Frontal cortex (tissue), 3 donors: ENCODE measurements at regions not wholly inside any gene's neighbourhood (a gene's known extent, or its start where the extent isn't known, plus 50 kb on each side); places are given as distances from the start of the nearest gene placed in this dataset.
"Not testable (repeated sequence)": the region's sequence is repeated elsewhere in the genome, so short reads cannot be mapped to it uniquely, and the experiment has no call there.

ENCODE experiments used
- DNase-seq, 2 donors: peaks; one replicate each; pipeline ENCODE4 v3.0.0; 2012; ENCODE audit warnings: low spot score in 2 of 2
- FAIRE-seq: peaks from 2 replicates; lab custom pipeline; 2012; peaks lifted over from hg19 to GRCh38; lab: Jason Lieb, UNC
- donor health status: control.
- donor health status: control.
- donor health status: control.

DNA sequence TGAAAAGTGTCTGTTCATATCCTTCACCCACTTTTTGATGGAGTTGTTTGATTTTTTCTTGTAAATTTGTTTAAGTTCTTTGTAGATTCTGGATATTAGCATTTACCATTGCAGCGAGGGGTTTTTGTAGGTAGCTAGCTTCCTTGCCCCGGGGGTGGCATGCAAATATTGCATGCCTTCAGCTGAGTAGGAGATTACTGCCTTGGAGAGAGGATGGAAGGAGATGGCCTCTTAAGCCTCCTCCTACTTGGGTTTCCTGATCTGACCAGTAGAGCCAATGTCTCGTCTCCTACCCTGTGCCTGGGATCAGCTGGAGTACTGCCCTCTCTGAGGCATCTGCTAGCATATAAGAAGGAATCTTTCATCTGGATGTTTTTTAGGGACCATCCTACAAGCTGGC, 134.4 kb upstream of the CCND2 start:
- FAIRE-seq, result no peak
- DNase-seq, result no peak

DNA sequence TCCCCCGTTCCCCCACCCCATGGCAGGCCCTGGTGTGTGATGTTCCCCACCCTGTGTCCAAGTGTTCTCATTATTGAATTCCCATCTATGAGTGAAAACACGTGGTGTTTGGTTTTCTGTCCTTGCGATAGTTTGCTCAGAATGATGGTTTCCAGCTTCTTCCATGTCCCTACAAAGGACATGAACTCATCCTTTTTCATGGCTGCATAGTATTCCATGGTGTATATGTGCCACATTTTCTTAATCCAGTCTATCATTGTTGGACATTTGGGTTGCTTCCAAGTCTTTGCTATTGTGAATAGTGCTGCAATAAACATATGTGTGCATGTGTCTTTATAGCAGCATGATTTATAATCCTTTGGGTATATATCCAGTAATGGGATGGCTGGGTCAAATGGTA, 135.0 kb upstream of the CCND2 start:
- DNase-seq, FAIRE-seq: not testable (repeated sequence)

DNA sequence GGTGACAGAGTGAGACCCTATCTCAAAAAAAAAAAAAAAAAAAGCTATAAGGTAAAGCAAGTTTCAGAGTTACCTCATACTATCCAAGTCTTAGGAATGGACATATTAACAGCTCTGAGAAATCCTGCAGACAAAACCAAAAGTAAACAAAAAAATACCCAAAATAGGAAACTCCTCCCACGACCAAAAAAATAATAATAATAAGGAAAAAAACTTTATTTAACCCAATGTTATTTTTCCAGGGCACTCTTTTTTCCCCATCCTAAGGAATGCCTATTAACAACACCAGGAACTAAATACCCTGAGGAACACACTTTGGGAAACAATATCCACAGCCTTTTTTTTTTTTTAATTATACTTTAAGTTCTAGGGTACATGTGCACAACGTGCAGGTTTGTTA, 135.5 kb upstream of the CCND2 start:
- FAIRE-seq (no peak), DNase-seq (no peak)

DNA sequence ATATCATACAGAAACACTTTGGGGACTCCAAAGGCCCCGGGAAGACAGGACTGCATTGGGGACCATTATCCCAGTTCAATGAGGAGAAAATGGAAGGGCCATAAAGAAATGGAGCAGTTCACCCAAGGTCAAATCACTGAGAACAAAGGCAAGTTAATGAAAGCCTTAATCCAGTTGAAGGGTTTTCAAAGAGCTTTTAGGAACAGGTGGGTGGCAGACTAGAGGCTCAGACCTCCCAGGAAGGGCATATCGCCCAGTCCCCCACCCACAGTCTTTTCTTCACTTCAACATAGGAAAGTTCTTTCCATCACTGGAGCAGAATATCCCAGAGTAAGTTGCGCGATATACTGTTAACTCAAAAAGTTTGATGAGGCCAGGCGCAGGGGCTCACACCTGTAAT, 136.1 kb upstream of the CCND2 start:
- FAIRE-seq (no peak), DNase-seq (no peak)

DNA sequence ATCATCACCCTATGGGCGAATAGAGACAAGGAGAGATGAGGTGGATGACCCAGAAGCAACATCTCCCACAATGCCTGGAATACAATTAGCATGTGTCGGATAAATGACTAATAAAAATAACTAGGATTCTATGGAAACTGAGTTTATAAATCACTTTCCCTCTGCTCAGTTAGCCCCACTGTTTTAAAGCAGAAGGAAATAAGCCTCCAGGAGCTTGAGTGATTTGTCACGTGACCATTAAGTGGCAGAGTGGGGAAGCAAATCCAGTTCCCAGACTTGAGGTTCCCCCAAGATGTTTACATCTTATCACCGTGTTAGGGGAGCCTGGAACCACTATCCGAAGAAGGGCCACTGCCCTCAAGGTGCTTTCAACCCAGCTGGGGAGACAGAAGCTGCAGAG, 136.5 kb upstream of the CCND2 start:
- DNase-seq (no peak), FAIRE-seq (no peak)

DNA sequence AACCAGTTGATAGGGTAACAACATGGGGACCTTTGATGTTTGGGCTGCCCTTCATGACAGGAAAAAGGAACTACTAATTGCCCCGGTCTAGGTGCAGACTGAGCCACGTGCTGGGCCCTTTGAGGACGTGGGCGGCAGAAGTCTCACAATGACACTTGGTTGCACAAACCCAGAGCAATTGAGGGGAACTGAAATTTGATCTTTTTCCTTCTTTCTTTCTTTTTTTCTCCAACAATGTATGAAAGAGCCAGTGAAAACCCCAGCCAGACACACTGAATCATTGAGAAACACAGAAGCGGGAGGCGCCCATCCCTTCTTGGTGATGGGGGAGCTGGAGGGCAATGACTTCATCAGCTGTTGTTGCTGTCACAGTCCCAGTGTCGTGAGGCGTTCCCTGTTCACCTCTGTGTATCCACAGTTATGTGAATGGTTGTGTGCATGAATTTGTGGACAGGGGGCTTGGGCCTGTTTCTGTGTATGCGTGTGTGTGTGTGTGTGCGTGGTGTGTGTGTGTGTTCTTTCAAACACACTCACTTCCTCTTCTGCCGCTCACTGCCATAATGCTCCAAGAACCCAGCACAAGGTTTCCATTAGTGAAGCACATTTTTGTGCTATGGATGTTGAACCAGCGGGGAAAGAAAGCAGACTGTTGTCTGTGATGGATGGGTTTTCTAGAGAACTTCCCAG, 137.5 kb upstream of the CCND2 start:
- DNase-seq (no peak), FAIRE-seq (no peak)

DNA sequence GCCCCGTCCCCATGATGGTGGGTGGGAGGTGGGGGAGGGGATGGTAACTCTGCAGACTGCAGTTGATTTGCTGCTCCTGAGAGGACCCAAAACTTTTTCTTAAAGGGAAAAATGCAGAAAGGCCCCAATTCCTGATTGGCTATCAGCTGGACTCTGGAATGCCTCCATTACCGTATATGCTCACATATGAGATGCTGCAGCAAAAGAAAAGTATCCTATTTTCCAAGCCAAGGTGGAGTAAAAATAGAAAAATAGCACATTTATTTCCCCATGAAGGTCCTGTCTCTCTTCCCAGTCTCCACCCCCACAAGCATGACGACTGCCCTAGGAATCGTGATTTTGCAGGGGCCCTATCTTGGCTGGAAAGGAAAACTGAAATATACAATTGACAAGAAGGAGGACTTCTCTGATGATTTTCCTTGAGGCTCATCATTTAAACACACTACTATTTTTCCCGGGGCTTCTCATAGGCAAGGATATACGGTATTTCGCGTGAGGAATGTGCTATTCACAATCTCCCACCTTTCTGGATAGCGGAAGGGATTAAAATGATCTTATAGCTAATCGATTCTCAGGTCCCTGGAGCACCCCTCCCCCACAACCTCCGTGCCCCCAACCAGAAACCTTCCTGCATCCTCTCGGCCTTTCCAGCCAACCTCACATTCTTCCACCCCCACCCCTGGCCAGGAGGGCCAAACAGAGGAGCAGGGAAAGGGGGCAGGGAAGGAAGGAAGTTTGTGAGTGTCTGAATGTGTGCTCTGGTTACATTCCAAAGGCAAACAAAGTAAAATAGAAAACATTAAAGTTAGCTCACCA, 138.9 kb upstream of the CCND2 start:
- no peak for DNase-seq
- no peak for FAIRE-seq

DNA sequence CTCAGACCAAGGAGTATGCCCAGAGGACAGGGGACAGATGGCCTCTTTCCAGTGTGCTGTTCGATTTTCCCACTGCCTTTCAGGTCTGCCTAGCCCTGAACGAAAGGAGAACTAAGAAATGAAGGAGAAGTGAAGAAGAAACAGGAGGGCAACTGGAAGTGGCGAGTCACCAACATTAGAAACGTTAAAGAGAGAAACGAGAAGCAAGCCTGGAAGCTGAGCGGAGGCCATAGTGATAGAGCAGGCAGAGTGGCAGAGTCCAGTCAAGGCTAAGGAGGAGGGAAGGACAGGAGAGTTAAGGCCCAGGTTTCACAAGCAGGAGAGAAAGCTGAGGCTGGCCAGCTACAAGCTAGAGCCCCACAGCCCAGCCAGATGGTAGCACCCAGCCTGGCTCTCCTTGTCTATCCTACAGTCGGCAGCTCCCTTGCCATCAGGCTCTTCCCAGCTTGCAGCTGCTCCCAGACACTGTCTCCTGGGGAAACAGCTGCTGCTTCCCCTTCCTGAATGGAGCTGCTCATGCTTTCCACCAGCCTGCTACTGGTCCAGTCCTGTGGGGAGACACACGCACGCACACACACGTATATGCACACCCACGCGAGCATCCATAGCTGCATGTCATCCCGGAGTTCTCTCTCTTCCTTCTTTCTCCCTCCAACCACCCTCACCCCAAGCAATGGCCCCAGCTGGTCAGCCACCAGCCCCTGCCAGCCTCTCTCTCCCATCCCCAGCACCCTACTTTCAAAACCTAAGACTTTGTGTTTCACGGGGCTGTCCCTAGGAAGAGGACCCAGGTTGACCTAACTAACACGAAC, 139.7 kb upstream of the CCND2 start:
- DNase-seq, result no peak
- no peak for FAIRE-seq

DNA sequence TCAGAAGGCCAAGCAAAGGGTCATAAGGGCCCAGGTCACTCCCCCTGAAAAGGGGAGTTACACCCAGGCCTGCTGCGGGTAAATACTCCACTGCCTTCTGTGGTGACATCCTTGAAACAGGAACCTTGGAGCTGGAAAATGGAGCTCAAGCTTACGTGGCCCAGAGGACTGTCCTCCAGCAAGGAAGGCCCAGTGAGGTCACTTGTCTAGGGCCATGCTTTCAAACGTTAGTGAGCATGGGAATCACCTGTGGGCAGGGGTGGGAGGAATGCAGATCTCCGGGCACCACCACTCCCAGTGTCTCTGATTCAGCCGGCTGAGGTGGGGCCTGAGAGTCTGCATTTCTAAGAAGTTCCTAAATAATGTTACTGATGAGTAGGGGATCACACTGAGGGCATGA, 140.5 kb upstream of the CCND2 start:
- DNase-seq (no peak), FAIRE-seq (no peak)

DNA sequence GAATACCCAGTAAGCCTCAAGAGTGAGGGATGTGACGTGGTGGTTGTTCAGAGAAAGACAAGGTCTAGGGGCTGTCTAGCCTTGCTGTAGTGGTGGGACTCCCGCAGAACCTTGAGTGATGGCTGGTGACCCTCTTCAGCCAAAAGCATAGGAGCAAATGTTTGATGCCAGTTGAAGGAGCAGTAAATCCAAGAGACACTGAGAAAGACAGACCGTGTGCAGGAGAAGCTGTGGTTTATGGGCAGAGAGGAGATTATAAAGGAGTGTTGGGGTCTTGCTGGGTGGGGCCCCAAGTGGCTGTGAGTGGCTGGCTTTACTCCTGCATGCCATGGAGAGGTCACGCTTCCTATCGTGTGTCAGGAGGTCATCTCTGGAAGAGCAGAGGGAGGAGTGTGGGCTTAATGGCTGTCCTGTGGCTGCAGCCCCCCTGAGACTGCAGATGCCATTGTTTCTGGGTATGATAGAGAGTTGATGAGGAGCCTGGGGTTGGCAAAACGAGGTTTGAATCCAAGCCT, 152.0 kb upstream of the CCND2 start:
- no peak for FAIRE-seq
- no peak for DNase-seq

DNA sequence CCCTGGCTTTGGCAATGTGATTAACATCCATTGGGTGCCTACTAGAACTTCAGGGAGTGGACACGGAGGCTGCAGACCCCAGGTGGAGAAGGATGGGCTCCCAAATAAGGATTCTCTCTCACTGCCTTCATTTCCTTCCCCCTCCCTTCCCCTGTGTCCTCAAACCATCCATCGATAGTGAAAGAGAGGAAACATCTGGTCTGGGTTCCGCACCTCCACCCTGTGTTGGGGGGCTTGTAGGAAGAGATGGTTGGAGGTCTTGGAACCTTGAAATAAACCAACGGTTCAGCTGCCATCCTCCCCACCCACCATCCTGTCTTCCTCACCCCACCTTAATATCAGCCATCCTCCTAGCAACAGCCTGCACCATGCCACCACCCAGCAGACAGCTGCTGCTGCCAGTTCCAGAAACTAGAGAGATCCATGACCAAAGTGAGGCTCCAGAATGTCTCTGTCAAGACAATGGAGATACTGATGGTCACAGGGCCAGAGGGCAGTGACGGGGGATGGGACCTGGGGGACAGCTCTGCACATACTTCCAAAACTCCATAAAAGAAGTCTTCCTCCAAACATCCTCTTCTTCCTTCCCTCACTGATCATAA, 153.1 kb upstream of the CCND2 start:
- no peak for DNase-seq
- no peak for FAIRE-seq

DNA sequence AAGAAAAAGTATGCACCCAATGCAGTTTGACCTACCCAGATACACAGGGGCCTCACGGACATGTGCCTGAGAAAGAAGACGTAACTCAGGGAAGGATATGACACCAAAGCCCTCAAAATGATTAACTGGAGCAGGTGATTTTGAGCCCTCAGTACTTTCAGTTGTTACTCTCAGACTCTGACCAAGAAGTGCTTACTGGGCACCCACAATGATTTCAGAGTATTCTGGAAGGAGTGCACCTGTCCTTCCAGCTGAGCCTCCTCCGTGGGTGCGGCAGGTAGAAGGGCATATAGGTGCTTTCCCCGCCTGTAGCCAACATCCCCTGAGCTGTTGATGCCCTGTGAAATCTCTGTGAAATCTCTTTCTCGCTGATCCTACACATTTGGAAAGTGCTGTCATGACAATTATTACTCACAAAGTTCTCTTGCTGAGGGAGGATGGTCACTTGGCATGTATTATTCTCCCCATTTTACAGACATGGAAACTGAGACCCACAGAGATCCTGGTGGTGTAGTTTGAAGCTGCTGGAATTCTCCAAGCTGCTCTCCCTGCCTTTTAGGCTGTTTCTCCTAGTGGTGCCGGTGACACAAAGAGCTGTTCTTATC, 154.3 kb upstream of the CCND2 start:
- FAIRE-seq, result no peak
- no peak for DNase-seq

DNA sequence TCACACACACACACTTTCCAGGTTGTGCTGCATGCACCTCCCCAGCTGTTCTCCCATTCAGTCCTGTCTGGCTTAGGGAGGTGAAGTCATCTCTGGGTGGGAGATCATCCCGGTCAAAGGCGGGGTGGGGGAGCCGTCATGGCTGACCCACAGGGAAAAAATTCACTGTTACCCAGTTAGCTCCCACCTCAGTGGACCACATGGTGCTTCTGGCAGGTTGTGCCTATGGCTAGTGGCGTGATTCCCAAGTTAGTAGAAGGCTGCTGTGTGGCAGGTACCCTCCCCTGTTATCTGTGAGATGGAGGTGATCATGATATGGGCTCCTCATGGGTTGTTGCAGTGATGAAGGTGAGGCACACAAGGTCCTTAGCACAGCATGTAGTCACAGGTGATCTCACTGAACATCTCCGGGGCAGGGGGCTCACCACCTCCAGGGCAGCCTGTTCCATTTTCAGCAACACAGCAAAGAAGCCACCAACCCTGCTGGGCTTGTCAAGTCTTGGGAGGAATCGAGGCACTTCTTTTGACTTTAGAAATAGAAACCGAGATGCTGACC, 154.9 kb upstream of the CCND2 start:
- DNase-seq, result no peak
- FAIRE-seq, result no peak

DNA sequence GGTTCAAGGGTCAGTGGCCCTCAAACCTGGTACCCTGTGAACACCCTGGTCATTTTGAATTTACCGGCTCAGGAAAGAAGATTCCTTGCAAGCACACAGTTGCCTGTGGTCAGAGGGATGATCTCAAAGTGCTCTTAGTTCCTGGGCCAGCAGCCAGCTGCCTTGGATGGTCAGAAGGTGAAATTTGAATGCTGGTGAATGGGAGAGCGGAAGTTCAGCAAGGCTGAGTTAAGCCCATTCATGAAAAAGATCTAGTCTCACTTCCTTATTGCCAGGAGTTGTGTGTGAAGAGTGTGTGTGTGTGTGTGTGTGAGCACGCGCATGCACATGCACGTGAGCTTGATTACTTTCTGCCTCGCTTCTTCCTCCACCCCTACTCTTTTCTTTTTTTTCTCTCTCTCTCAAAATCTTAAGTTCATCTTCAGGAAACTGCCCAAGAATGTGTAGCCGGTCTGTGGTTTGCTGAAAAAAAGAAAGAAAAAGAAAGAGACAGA, 155.5 kb upstream of the CCND2 start:
- no peak for DNase-seq

DNA sequence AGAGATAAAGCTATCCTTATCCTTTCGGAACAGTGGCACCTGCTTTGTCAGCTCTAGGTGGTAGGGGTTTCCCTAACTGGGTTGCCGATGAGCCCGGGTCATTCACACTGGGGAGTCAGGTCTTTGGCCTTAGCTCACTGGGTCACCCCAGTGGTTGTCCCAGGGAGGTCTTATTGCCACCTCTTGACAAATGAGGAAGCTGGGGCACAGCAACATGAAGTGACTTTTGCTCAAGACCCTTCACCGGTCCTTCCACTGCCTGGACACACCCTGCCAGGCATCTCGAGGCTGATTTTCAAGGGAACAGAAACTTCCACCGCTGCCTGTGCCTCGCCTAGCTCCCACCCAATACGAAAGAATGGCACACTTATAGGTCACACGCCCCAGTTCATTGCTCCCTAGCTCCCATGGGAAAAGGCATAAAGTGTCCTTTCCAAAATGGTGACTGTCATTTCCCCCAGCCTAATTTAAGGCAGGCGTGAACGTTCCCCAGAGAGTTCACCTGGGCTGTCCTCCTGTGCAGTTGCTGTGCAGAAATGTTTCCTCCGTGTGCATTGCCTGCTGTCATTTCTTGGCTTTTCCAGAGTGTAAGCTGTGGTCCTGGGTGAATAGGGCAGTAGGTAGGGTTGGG, 156.1 kb upstream of the CCND2 start:
- FAIRE-seq (no peak), DNase-seq (no peak)

More for the DNA sequence above, 155.5 kb upstream of the CCND2 start:
- no peak for FAIRE-seq

DNA sequence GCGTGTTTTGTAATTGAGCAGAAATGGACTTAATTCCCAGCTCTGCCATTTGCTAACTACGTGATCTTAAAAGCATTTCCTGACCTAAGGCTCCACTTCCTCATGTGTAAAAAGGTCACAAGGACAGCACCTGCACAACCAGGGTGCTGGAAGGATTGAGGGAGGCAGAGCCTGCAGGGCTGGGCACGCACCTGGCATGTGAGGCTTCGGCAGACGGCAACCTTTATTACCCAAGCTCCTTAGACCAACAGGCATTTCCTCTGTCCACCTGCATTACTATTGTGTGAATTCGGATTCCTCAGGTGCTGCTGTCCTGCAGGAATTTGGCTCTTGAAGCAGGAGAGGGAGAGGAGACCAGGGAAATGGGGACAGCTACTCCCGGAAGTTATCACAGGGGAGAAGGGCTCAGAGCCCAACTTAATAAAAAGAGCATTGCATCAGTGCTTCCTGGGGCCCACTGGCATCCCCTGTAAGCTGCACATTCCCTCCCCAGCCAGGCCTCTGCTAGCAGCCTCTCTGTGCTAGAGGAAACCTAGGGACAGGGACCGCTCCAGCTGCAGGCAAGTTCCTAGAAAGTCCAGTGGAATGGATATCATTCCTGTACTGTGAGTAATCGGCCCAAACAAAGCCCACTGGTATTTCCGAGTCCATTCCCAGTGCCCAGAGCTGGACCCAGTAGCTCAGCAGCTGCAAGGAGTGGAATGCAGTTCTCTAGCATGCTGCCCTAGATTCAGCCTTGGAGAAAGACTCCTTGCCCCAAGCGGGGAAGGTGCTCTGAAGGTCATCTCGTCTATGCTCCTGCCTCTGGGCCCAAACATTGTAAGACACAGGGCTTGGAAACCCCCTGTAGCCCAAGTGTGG, 157.1 kb upstream of the CCND2 start:
- FAIRE-seq, result no peak

DNA sequence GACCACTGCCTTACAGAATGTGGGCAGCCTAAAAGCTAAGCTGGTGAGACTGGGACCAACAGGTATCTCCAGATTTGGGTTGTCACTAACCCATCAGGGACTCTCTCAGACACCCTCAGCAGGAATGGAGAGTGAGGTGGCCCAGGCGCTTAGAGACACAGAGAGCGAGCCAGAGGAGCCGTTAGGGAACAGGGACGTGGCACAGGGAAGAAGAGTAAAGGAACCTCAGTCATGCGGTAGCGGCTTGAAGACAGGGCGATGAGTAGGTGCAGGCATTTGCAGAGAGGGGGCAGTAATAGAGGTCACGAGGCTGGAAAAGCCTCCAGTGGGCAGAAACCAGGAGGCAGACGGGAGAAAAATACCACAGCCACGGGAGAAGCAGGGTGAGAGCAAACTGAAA, 158.0 kb upstream of the CCND2 start:
- FAIRE-seq (no peak), DNase-seq (no peak)

More for the DNA sequence above, 157.1 kb upstream of the CCND2 start:
- no peak for DNase-seq

DNA sequence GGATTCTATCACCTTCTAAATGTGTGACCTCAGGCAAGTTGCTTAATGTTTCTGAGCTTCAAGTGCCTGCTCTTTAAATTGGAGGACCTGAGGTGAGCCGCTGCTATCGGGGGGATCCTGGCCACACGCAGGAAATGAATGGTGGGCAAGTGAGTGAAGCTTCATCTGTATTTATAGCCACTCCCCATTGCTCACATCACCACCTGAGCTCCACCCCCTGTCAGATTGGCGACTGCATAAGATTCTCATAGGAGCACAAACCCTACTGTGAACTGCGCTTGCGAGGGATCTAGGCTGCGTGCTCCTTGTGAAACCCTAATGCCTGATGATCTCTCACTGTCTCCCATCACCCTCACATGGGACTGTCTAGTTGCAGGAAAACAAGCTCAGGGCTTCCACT, 158.6 kb upstream of the CCND2 start:
- DNase-seq (no peak), FAIRE-seq (no peak)
